Mammary epithelial cell (primary cell): ENCODE measurements at regions not wholly inside any gene's neighbourhood (a gene's known extent, or its start where the extent isn't known, plus 50 kb on each side); places are given as distances from the start of the nearest gene placed in this dataset.

Experiments used
- CTCF ChIP-seq, 2 donors: IDR thresholded peaks in 1 of 2; conservative IDR thresholded peaks in 1 of 2; 2 replicates each; pipeline ENCODE4 v1.5.1; 2011 to 2012; ENCODE audit warnings: inconsistent platforms in 2 of 2, low read length in 2 of 2, mild to moderate bottlenecking in 2 of 2, control low read depth in 1 of 2, low read depth in 1 of 2; ENCODE audit not compliant: insufficient read depth in 1 of 2; ENCODE audit errors: extremely low read depth in 1 of 2
- EZH2 ChIP-seq: IDR thresholded peaks from 2 replicates; pipeline ENCODE4 v1.6.1; 2012; ENCODE audit warnings: low read length, inconsistent platforms, borderline replicate concordance

- TF ChIP-seq CTCF (conservative IDR thresholded peaks at IDR 0.05 in 1 of 2, IDR thresholded peaks at IDR 0.05 in 1 of 2; ENCODE audit: extremely low read depth in 1 of 2, insufficient read depth in 1 of 2, low read depth in 1 of 2, low read length in 2 of 2) (no peak), EZH2 (no peak)
Measured at GRCh38 chr12:17326649-17327048, 720.7 kb upstream of the LMO3 start.
